GM21515 (cell line): ENCODE measurements at regions not wholly inside any gene's neighbourhood (a gene's known extent, or its start where the extent isn't known, plus 50 kb on each side); places are given as distances from the start of the nearest gene placed in this dataset.
"Not testable (repeated sequence)": the region's sequence is repeated elsewhere in the genome, so short reads cannot be mapped to it uniquely, and the experiment has no call there.

Source experiments
- ATAC-seq: cut with Tn5 transposase; IDR thresholded peaks from one replicate; pipeline ENCODE4 v1.9.1; 2021; ENCODE audit not compliant: unreplicated experiment

DNA sequence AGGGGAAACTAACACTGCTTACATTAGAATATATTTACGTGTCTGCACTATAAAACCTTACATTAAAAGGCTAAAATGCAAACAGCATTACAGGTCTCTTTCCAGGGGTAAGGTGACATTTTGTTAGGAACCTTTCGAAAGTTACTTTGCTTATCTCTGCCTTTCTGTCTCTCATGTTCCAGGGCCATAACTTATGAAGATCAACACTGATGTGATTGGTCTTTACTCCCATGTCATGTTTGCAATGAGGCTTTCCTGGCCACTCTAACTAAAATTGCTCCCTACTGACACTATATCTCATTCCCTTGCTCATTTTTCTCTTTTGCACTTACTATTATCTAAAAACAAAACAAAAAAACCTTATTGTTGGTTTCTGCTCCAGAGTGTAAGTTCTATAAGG, 119.0 kb downstream of the JRKL start:
- ATAC-seq = no peak

DNA sequence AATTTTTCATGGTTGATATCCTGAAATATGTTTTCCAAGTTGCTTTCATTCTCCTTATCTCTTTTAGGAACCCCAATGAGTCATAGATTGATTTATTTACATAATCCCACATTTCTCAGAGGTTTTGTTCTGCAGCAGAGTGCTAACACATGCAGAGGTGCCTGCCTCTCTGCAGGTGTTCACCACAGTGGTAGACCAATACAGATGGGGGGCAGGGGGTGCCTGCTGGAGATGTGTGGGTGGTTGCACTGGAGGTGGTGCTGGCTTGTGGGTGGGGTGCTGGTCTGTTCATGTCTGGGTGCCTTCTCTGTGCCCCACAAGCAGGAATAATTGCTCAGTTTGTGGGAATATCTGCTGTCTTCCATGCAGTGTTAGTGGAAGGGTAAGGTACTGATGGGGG, 131.1 kb downstream of the JRKL start:
- no peak for ATAC-seq

DNA sequence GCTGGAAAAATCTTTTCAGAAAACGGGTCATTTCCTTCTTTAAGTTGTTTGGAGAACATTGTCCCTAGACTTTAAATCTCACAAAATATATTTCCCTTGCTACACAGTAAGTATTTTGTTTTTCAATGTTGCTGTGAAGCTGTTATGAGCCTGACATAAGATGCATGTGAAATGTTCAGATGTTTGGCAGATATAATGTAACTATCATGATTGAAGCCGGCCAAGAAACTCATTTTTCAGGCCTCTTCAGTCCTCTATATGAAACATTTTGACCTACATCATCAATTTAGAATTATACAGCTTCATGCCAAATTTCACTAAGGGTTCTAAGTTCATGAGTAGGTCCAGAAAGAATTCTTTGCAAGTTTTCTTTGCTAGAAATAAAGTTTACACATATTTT, 133.8 kb downstream of the JRKL start:
- no peak for ATAC-seq

DNA sequence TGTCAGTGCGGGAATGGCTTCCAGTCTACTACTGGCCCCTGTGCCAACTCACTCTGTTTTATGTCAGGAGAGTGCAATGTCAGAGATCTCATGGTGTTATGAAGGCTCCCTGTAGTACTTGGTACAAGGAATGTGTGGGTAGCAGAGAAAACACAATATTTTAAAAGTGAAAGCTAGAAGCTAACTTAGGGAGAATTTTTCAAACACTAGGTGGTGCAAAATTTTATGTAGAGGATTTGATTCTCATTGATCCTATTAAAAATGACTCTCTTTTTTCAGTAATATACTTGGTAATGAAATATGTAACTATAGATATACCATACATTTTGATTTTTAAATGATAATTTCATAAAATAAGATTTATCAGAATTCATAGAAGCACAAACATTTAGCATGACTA, 134.7 kb downstream of the JRKL start:
- ATAC-seq = no peak

DNA sequence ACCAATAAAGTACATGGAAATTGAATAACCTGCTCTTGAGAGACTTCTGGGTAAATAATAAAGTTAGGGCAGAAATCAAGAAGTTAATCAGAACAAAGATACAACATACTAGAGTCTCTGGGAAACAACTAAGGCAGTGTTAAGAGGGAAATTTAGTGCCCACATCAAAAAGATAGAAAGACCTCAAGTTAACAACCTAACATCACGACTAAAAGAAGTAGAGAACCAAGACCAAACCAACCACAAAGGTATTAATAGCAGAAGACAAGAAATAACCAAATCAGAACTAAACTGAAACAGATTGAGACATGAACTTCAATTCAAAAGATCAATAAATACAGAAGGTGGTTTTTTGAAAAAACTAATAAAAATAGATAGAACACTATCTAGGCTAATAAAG, 140.7 kb downstream of the JRKL start:
- ATAC-seq = no peak

DNA sequence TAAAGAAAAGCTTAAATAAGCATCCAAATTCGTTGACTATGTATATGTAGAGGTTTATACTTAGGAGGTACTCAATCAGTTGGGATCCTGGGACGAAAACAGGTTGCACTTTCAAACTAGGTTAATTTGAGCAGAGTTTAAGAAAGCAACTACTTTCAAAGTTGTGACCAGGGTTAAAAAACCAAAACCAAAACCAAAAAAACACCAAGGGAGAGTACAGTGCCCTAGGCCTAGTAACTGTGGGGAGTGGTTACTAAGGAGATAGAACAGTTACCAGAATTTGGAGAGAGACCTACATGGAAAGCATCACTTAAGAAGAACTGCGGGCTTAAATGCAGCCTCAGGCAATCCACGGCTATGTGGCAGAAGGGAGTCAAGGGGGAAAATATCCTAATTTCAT, 148.3 kb downstream of the JRKL start:
- no peak for ATAC-seq

DNA sequence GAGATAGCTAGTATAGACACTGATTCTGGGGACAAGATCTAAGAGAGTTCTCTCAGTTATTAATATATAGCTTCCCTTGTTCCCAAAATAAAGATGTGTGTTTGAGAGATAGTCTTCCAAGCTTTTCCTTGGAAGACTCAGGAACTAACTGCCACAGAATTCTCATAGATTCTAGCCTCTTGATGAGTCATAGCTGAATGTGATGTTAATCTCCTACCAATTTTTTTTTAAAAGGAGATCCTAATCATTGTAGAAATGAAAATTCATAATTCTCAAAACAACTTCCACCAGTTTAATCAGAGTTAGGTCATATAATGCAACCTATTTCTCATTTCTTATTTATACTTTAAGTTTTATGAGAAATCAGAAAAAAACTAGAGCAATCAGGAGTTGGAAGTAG, 148.8 kb downstream of the JRKL start:
- no peak for ATAC-seq

DNA sequence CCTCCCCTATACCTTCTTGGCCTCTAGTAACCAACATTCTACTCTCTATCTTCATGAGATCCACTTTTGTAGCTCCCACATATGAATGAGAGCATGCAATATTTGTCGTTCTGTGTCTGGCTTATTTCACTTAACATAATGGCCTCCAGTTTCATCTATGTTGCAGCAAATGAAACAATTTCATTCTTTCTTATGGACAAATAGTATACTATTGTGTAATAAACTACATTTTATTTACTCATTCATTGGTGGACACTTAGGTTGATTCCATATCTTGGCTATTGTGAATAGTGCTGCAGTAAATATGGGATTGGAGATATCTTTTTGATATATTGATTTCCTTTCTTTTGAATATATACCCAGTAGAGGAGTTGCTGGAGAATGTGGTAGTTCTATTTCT, 151.1 kb downstream of the JRKL start:
- ATAC-seq = no peak

DNA sequence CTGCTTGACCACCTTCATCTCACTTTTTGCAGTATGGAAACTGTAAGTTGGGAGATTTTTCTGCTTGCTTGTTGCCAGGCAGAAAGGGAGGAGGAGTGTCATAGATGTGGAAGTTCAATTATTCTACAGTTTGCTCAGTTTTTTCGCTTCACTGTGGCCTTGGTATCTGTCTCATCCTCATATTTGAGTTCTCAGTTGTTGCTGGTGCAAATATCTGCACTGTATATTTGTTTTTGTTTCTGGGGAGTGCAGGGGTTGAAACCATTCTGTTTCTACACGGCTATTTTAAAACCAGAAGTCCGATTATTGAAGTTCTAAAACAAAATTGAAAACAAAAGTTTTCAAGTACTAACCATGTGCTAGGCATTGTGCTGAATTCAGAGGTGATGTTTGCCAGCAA, 153.4 kb downstream of the JRKL start:
- ATAC-seq = no peak

DNA sequence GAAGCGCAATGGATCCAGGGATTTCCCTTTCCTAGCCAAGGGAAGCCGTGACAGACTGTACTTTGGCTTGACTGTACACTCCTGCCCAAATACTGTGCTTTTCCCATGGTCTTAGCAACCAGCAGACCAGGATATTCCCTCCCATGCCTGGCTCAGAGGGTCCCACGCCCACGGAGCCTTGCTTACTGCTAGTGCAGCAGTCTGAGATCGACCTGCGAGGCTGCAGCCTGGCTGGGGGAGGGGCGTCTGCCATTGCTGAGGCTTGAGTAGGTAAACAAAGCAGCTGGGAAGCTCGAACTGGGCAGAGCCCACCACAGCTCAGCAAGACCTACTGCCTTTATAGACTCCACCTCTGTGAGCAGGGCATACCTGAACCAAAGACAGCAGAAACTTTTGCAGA, 155.4 kb downstream of the JRKL start:
- not testable (repeated sequence) for ATAC-seq

DNA sequence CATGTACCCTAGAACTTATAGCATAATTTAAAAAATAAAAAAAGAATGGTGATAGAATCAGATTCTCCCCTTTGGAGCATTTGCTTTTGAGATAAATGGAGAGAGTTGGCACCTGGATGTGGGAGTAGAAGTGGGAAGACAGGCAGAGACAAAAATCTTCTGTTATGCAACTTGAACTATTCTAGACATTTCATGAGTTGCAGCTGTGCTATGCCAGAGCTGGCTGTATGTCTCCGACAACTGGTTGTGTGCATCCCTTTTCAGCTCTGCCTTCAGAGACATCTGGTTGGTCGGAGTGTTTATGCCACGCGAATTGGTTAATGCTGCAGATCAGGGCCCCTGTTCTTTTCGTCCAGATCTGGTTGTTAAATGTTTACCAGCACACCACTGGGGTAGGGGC, 161.3 kb downstream of the JRKL start:
- ATAC-seq = no peak

DNA sequence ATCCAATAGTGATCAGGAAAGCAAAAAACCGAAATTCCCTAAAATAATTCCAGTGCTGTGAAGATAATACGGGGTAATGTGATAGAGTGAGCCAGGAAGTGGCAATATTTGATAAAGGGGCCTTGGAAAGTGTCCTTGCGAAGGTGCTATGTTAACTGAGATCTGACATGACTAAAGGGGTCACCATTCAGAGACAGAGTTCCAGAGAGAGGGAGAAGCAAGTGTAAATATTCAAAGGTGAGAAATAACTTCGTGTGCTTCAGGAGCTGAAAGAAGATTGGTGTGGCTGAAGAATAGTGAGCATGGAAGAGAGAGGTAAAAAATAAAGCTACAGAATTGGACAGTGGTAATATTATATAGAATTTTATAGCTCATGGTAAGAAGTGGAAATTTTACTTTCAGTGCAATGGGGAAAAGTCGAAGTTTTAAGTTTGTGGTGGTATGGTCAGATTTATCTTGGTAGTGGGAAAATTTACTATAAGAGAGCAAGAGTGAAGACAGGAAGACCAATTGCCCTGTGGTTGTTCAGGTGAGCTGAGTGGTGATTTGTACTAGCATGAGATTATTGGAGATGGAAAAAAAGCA, 164.5 kb downstream of the JRKL start:
- ATAC-seq = no peak

DNA sequence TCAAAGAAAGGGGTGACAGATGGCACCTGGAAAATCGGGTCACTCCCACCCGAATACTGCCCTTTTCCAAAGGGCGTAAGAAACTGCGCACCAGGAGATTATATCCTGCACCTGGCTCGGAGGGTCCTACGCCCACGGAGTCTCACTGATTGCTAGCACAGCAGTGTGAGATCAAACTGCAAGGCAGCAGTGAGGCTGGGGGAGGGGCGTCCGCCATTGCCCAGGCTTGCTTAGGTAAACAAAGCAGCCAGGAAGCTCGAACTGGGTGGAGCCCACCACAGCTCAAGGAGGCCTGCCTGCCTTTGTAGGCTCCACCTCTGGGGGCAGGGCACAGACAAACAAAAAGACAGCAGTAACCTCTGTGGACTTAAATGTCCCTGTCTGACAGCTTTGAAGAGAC, 166.0 kb downstream of the JRKL start:
- not testable (repeated sequence) for ATAC-seq

DNA sequence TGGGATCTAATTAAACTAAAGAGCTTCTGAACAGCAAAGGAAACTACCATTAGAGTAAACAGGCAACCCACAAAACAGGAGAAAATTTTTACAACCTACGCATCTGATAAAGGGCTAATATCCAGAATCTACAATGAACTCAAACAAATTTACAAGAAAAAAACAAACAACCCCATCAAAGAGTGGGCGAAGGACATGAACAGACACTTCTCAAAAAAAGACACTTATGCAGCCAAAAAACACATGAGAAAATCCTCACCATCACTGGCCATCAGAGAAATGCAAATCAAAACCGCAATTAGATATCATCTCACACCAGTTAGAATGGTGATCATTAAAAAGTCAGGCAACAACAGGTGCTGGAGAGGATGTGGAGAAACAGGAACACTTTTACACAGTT, 170.9 kb downstream of the JRKL start:
- not testable (repeated sequence) for ATAC-seq

DNA sequence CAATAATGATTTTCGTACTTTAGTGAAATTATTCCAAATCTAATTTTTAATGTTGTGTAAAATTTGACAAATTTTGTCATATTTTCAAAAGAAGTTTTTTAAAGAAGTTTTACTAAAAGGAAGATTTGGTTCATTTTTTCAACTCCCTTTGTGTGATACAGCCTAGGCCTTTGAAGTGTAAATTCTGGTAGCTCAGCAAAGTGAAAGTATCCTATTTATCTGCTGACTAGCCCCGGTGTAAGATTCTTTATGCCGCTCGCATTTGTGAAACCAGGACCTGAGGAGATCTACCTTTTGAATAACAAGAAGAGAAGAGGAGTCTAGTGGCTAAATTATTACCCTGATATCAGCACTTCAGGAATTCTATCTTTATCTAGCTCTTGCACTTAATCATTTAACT, 177.4 kb downstream of the JRKL start:
- ATAC-seq = no peak

DNA sequence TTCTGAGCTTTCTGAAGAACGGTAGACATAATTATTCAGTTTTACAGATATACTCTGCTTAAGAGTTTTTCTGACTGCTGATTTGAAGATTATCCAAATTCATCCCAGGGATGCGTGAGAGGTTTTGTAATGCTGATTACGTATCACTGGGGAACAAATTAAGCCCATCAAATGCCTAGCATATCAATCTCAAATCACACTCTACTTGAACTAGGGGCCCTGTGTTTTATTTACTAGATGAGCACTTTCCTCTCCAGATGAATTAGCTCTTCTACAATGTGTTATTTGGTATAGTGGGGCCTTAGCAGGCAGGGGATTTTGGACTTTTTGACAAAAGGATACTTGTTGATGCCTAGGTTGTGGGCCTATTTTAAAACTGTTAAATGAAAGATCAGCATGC, 177.9 kb downstream of the JRKL start:
- no peak for ATAC-seq

DNA sequence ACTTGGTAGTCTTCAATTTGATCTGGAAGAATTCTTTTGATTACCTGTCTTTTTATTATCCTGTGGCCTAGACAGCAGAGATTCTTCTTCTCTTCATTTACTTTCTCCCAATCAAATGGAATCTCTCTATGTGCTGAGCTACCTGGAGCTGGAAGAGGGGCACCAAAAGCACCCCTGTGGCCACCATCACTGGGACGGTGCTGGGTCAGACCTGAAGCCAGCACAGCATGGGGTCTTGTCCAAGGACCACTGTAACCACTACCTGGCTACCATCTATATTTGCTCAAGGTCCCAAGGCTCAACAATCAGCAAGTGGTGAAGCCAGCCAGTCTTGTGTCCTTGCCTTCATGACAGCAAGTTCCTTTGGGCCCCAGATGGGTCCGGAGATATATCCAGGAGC, 186.6 kb downstream of the JRKL start:
- no peak for ATAC-seq

DNA sequence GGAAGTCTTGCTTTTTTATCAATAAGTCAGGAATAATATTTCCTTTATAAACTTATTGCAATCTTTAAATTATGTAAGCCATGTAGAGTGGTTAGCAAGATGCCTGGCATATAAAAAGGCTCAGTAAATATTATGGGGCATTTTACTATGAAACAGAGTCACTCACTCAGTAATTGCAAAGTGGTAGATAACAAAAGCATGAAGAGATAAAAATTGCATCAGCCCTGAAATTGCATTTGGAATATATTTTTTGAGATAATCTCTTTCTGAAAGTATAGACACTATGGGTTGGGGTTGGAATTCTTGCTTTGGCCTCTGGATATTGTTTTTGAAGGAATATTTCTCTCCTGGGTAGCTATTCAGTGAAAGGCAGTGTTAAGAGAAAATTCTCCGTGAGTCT, 188.6 kb downstream of the JRKL start:
- no peak for ATAC-seq

DNA sequence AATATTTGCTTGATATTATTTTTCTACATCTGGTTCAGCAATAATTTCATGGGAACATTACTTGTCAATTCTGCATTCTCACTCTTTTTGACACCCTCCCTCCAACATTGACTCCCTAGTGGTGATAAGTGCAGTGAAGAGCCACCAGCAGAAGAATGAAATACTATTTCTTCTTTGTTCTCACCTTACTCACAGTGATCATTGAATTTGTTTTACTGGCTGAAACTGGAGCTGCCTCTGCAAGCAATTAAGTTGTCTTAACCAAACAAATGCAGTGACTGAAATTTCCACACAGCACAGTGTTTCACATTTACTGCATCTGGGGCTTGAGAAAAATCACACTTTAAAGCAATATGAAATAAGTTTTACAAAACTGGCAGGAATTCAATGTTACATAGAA, 189.8 kb downstream of the JRKL start:
- no peak for ATAC-seq

DNA sequence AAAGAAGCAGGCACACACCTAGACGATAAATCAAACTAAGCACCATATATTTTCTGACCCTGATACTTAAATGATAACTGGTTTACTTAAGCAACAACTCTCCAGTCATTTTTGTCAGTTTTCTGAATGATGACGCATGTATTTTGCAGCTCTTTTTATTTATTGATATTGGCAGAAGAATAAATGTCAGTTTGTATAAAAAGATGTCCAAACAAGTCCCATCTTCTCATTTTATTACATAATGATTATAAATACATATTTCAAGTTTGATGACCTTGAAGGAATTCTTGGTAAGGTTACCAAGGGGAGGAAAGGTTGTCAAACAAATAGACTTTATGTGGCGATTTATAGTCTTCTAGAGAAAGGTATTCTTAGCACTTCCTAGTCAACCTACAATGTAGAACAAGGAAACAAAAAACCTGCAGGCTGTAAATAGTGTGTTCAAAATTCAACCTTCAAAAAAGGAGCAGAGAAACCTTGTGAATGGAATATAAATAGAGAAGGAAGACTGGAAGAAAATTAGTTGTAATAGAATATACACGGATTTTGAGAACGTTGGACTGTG, 190.7 kb downstream of the JRKL start:
- ATAC-seq = no peak

DNA sequence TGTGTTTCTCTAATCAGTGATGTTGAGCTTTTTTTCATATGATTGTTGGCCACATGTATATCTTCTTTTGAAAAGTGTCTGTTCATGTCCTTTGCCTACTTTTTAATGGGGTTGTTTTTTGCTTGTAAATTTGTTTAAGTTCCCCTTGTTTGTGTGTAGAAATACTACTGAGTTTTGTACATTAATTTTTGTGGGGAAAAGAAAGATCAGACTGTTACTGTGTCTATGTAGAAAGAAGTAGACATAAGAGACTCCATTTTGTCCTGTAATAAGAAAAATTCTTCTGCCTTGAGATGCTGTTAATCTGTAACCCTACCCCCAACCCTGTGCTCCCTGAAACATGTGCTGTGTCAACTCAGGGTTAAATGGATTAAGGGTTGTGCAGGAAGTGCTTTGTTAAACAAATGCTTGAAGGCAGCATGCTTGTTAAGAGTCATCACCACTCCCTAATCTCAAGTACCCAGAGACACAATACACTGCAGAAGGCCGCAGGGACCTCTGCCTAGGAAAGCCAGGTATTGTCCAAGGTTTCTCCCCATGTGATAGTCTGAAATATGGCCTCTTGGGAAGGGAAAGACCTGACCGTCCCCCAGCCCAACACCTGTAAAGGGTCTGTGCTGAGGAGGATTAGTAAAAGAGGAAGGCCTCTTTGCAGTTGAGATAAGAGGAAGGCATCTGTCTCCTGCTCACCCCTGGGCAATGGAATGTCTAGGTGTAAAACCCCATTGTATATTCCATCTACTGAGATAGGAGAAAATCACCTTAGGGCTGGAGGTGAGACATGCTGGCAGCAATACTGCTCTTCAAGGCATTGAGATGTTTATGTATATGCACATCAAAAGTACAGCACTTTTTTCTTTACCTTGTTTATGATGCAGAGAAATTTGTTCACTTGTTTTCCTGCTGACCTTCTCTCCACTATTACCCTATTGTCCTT, 196.4 kb downstream of the JRKL start:
- ATAC-seq = not testable (repeated sequence)

DNA sequence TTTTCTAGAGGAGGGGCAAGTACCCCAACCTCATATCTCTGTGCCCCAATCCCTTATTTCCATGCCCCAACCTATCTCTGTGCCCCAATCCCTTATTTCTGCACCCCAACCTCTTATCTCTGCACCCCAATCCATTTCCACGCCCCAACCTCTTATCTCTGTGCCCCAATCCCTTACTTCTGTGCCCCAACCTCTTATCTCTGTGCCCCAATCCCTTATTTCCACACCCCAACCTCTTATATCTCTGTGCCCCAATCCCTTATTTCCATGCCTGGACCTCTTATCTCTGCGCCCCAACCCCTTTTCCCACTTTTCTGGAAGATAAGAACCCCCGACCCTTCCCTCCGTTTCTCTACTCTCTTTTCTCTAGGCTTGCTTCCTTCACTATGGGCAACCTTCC, 199.0 kb downstream of the JRKL start:
- not testable (repeated sequence) for ATAC-seq
